ENCODE measurements at regions not wholly inside any gene's neighbourhood (a gene's known extent, or its start where the extent isn't known, plus 50 kb on each side); places are given as distances from the start of the nearest gene placed in this dataset.

- ATAC-seq (peak; percentile 48), DNase-seq (no peak)
- Histone ChIP-seq H3K4me1 (ENCODE audit: low read depth) (peaks cover 25% of the 10 kb centered on the region), H3K9me3 (no peaks in the 10 kb centered on the region), H3K4me3 (no peak overlapping the region), H3K36me3 (ENCODE audit: low read depth) (no peaks in the 10 kb centered on the region)
- intact Hi-C loops (cut with DNase I, micrococcal nuclease): no loop called here
- TF ChIP-seq CTCF (IDR thresholded peaks at IDR 0.05): no peak
These were observed 78.4 kb upstream of the SERTAD2 start for GRCh38 chr2:64732146-64732545.

DNA sequence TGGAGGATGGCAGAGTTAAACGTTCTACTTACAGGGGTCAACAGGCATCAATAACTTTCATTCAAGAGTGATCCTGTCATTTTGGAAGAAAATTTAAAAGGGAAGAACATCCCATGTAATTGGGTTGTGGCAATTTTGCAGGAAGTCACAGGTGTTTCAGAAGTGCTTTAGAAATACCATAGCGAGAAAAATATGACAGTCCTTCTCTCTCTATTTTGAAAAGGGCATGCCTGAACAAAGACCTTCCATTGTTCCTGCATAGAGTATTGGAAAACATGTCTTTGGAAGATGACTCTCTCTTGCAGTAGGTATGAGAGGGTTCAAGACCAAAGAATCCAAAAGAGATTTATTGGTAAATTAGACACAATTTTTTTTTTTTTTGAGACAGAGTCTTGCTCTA, 81.8 kb upstream of the SERTAD2 start:
- intact Hi-C loops (cut with DNase I, micrococcal nuclease): no loop called here
- no peak for TF ChIP-seq CTCF (IDR thresholded peaks at IDR 0.05)

DNA sequence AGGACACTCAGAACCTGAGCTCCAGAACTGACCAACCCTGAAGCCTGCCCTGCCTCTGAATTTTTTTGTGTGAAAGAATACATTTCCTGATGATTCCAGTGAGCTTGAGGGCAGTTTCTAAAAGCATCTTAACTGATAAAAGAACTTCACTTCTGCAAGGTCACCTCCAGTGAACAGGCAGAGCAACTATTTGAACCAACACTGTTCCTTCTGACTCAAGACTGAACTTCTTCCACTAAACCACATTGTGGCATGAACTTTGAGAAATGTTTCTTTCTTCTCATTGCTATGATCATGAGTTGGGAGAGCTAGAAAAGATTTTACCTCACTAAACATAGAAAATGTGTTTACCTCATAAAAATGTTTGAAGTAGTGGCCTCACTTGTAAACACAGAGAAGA, 83.8 kb upstream of the SERTAD2 start:
- DNase-seq (no peak), ATAC-seq (no peak)
- H3K36me3 ChIP-seq (ENCODE audit: low read depth): no peaks in the 10 kb centered on the region
- H3K4me1 ChIP-seq (ENCODE audit: low read depth): peaks cover 3% of the 10 kb centered on the region
- no peaks in the 10 kb centered on the region for H3K9me3 ChIP-seq
- no peak overlapping the region for H3K4me3 ChIP-seq
- no peak for TF ChIP-seq CTCF (IDR thresholded peaks at IDR 0.05)
- intact Hi-C loops (cut with DNase I, micrococcal nuclease): no loop called here

More for the DNA sequence above, 81.8 kb upstream of the SERTAD2 start:
- H3K4me3 ChIP-seq: no peak overlapping the region
- H3K9me3 ChIP-seq: no peaks in the 10 kb centered on the region
- peaks cover 18% of the 10 kb centered on the region for H3K4me1 ChIP-seq (ENCODE audit: low read depth)
- H3K36me3 ChIP-seq (ENCODE audit: low read depth): no peaks in the 10 kb centered on the region
- DNase-seq (no peak), ATAC-seq (no peak)

DNA sequence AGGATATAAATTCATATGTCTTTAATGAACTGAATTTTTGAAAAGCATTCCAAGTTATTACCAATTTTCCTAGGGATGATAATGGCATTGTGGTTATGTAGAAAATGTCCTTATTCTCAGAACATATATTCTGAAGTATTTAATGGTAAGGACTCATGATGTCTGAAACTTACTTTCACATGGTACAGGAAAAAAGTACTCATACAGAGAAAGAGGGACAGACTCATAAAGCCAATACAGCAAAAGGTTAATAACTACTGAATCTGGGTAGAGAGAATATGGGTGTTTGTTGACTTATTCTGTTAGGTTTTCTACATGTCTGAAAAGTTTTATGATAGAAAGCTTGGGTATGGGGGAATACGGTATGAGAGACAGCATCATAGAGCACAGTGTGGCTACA, 84.3 kb upstream of the SERTAD2 start:
- intact Hi-C loops (cut with DNase I, micrococcal nuclease): no loop called here
- no peak for ATAC-seq
- DNase-seq: no peak

DNA sequence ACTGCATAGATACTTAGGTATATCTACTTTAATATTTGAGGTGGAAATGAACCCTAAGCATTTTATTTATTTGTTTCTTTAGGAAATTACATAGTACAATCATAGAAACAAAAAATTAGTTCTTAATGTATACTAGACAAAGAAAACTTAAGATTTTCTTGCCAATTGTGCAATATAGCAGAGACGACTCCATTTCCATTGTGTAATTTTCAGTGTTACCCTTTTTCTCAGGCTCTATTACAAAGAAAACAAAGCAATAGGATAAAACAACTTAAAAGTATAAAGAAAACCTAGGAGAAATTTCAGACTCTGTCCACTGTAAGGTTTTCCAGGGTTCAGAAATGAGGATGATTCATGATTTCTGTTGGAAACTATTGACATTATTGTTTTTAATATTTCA, 89.0 kb upstream of the SERTAD2 start:
- TF ChIP-seq CTCF (IDR thresholded peaks at IDR 0.05): no peak
- intact Hi-C loops (cut with DNase I, micrococcal nuclease): no loop called here
- no peaks in the 10 kb centered on the region for H3K36me3 ChIP-seq (ENCODE audit: low read depth)
- H3K9me3 ChIP-seq: no peaks in the 10 kb centered on the region
- no peak overlapping the region for H3K4me3 ChIP-seq
- H3K4me1 ChIP-seq (ENCODE audit: low read depth): no peaks in the 10 kb centered on the region
- DNase-seq (no peak), ATAC-seq (no peak)

More for the DNA sequence above, 84.3 kb upstream of the SERTAD2 start:
- Histone ChIP-seq H3K4me3 (no peak overlapping the region), H3K36me3 (ENCODE audit: low read depth) (no peaks in the 10 kb centered on the region), H3K9me3 (no peaks in the 10 kb centered on the region), H3K4me1 (ENCODE audit: low read depth) (no peaks in the 10 kb centered on the region)
- TF ChIP-seq CTCF (IDR thresholded peaks at IDR 0.05): no peak

- Histone ChIP-seq H3K36me3 (ENCODE audit: low read depth) (no peaks in the 10 kb centered on the region), H3K9me3 (no peaks in the 10 kb centered on the region)
- TF ChIP-seq CTCF (IDR thresholded peaks at IDR 0.05): no peak
These were observed 90.1 kb upstream of the SERTAD2 start for GRCh38 chr2:64743739-64744330.

More at GRCh38 chr2:64743739-64744330, 90.1 kb upstream of the SERTAD2 start:
- no peaks in the 10 kb centered on the region for H3K4me1 ChIP-seq (ENCODE audit: low read depth)
- no peak for ATAC-seq
- H3K4me3 ChIP-seq: no peak overlapping the region
- intact Hi-C loops (cut with DNase I, micrococcal nuclease): no loop called here
- no peak for DNase-seq

Measured in mucosa of descending colon (tissue), 3 donors.